H9 (cell line): ENCODE measurements at regions not wholly inside any gene's neighbourhood (a gene's known extent, or its start where the extent isn't known, plus 50 kb on each side); places are given as distances from the start of the nearest gene placed in this dataset.
A peak's percentile ranks its signal among the peaks of the same experiment; 100 is the strongest.

Experiments
- DNase-seq: peaks from one replicate; pipeline ENCODE4 v3.0.0-alpha.2; 2017
- H2AFZ ChIP-seq: one replicate; pipeline ENCODE4 v1.6.1; 2013; ENCODE audit warnings: mild to moderate bottlenecking, low read length, control low read depth, moderate library complexity
- H2AK5ac ChIP-seq: 2 replicates; pipeline ENCODE4 v1.6.1; 2013; ENCODE audit warnings: low read length, control low read depth, mixed read lengths; ENCODE audit not compliant: insufficient read length
- H2BK120ac ChIP-seq: one replicate; pipeline ENCODE4 v1.6.1; 2013; ENCODE audit warnings: low read depth, mild to moderate bottlenecking, low read length, control low read depth, inconsistent platforms; ENCODE audit not compliant: poor library complexity, severe bottlenecking
- H2BK12ac ChIP-seq: 2 replicates; pipeline ENCODE4 v1.6.1; 2013; ENCODE audit warnings: low read length, control low read depth, mixed read lengths, low read depth; ENCODE audit not compliant: insufficient read length
- H2BK15ac ChIP-seq: 2 replicates; pipeline ENCODE4 v1.6.1; 2013; ENCODE audit warnings: low read depth, low read length, control low read depth
- H2BK20ac ChIP-seq: one replicate; pipeline ENCODE4 v1.6.1; 2013; ENCODE audit warnings: low read depth, mild to moderate bottlenecking, low read length, control low read depth, inconsistent platforms; ENCODE audit not compliant: poor library complexity, severe bottlenecking
- H2BK5ac ChIP-seq: 2 replicates; pipeline ENCODE4 v1.6.1; 2013; ENCODE audit warnings: low read length, control low read depth, mixed read lengths; ENCODE audit not compliant: insufficient read length
- H3K14ac ChIP-seq: 2 replicates; pipeline ENCODE4 v1.6.1; 2013; ENCODE audit warnings: low read length, control low read depth; ENCODE audit not compliant: insufficient read depth
- H3K18ac ChIP-seq: 2 replicates; pipeline ENCODE4 v1.6.1; 2013; ENCODE audit warnings: low read depth, mild to moderate bottlenecking, mixed read lengths, low read length, control low read depth; ENCODE audit not compliant: insufficient read length
- H3K23ac ChIP-seq: 2 replicates; pipeline ENCODE4 v1.6.1; 2013; ENCODE audit warnings: low read length, control low read depth, mixed read lengths, low read depth; ENCODE audit not compliant: insufficient read length
- H3K23me2 ChIP-seq: 2 replicates; pipeline ENCODE4 v1.6.1; 2013; ENCODE audit warnings: low read depth, mild to moderate bottlenecking, mixed read lengths, low read length, control low read depth; ENCODE audit not compliant: insufficient read length, poor library complexity, severe bottlenecking
- H3K27ac ChIP-seq: 2 replicates; pipeline ENCODE4 v1.5.1; 2013; ENCODE audit warnings: low read length, control low read depth, mixed read lengths, low read depth; ENCODE audit not compliant: insufficient read length
- H3K27me3 ChIP-seq: 2 replicates; pipeline ENCODE4 v1.6.1; 2013; ENCODE audit warnings: low read length, control low read depth, inconsistent platforms; ENCODE audit not compliant: insufficient read depth
- H3K4ac ChIP-seq: 2 replicates; pipeline ENCODE4 v1.6.1; 2013; ENCODE audit warnings: low read depth, mild to moderate bottlenecking, control low read depth, inconsistent platforms, low read length, moderate library complexity
- H3K4me1 ChIP-seq: 2 replicates; pipeline ENCODE4 v1.6.1; 2013; ENCODE audit warnings: low read length, control low read depth, inconsistent platforms; ENCODE audit not compliant: insufficient read depth
- H3K4me2 ChIP-seq: 2 replicates; pipeline ENCODE4 v1.6.1; 2013; ENCODE audit warnings: low read length, control low read depth, mixed read lengths; ENCODE audit not compliant: insufficient read length, insufficient read depth
- H3K56ac ChIP-seq: 2 replicates; pipeline ENCODE4 v1.6.1; 2013; ENCODE audit warnings: low read depth, mild to moderate bottlenecking, mixed read lengths, low read length, control low read depth; ENCODE audit not compliant: insufficient read length
- H3K79me1 ChIP-seq: 2 replicates; pipeline ENCODE4 v1.6.1; 2013; ENCODE audit warnings: low read depth, mild to moderate bottlenecking, moderate library complexity, low read length, control low read depth, inconsistent platforms; ENCODE audit not compliant: insufficient read depth, poor library complexity, severe bottlenecking
- H3K79me2 ChIP-seq: 2 replicates; pipeline ENCODE4 v1.6.1; 2013; ENCODE audit warnings: low read length, control low read depth, inconsistent platforms; ENCODE audit not compliant: insufficient read depth
- H3K9ac ChIP-seq: 2 replicates; pipeline ENCODE4 v1.6.1; 2013; ENCODE audit warnings: low read length, control low read depth, mixed read lengths; ENCODE audit not compliant: insufficient read length; ENCODE audit errors: extremely low read depth
- H3K9me3 ChIP-seq: one replicate; pipeline ENCODE4 v1.6.1; 2013; ENCODE audit warnings: low read depth, low read length, inconsistent platforms; ENCODE audit not compliant: control insufficient read depth
- H3T11ph ChIP-seq: one replicate; pipeline ENCODE4 v1.6.1; 2013; ENCODE audit warnings: mild to moderate bottlenecking, low read length, control low read depth, inconsistent platforms
- H4K20me1 ChIP-seq: one replicate; pipeline ENCODE4 v1.6.1; 2013; ENCODE audit not compliant: control insufficient read depth, insufficient read length, insufficient read depth
- H4K5ac ChIP-seq: 2 replicates; pipeline ENCODE4 v1.6.1; 2013; ENCODE audit warnings: low read depth, mild to moderate bottlenecking, mixed read lengths, low read length, control low read depth; ENCODE audit not compliant: insufficient read length
- H4K8ac ChIP-seq: replicated peaks from 2 replicates; pipeline ENCODE4 v1.6.1; 2013; ENCODE audit warnings: low read length, control low read depth, mixed read lengths, low read depth; ENCODE audit not compliant: insufficient read length
- H4K91ac ChIP-seq: 2 replicates; pipeline ENCODE4 v1.6.1; 2013; ENCODE audit warnings: low read depth, mild to moderate bottlenecking, moderate library complexity, mixed read lengths, low read length, control low read depth; ENCODE audit not compliant: insufficient read length
- H3K27ac Mint-ChIP-seq, 3 experiments: 2 replicates in 2 of 3; 3 replicates in 1 of 3; pipeline ENCODE4 v1.8.0; 2020 to 2021; ENCODE audit warnings: mixed read lengths in 3 of 3, mild to moderate bottlenecking in 1 of 3, moderate library complexity in 1 of 3
- H3K27me3 Mint-ChIP-seq: 2 replicates; pipeline ENCODE4 v1.8.0; 2021; ENCODE audit warnings: low read depth, mild to moderate bottlenecking, moderate library complexity, mixed read lengths
- H3K36me3 Mint-ChIP-seq, 3 experiments: 2 replicates in 2 of 3; 3 replicates in 1 of 3; pipeline ENCODE4 v1.8.0; 2020 to 2021; ENCODE audit warnings: low read depth in 3 of 3, mixed read lengths in 3 of 3; ENCODE audit not compliant: insufficient read depth in 1 of 3
- H3K4me1 Mint-ChIP-seq, 2 experiments: 2 replicates each; pipeline ENCODE4 v1.8.0; 2020; ENCODE audit warnings: mixed read lengths in 2 of 2
- H3K4me3 Mint-ChIP-seq, 2 experiments: 2 replicates in 1 of 2; 3 replicates in 1 of 2; pipeline ENCODE4 v1.8.0; 2020 to 2021; ENCODE audit warnings: mild to moderate bottlenecking in 2 of 2, mixed read lengths in 2 of 2, moderate library complexity in 1 of 2
- H3K9me3 Mint-ChIP-seq, 2 experiments: 2 replicates in 1 of 2; 3 replicates in 1 of 2; pipeline ENCODE4 v1.8.0; 2020; ENCODE audit warnings: mild to moderate bottlenecking in 2 of 2, mixed read lengths in 2 of 2, moderate library complexity in 1 of 2
- CTCF ChIP-seq: fragments of 200-600 bp; sonication (generic); conservative IDR thresholded peaks from 3 replicates; pipeline ENCODE4 v1.8.0; 2021; ENCODE audit warnings: antibody characterized with exemption, mild to moderate bottlenecking
- WGBS: extraction: QIAGEN DNeasy Blood & Tissue Kit; methylation state at CpG from one replicate; pipeline ENCODE4 v1.1.7; 2013; ENCODE audit warnings: missing lambda C conversion rate, low lambda C conversion rate, mixed read lengths; ENCODE audit not compliant: insufficient read length; ENCODE audit errors: extremely low coverage; 5-methylcytosine and 5-hydroxymethylcytosine counted together

GRCh38 chr3:80771085-80771484 is 990.4 kb downstream of the GBE1 start:
- no peaks in the 10 kb centered on the region for H3K27me3 ChIP-seq
- no peak overlapping the region for H3K27ac ChIP-seq
- H2BK15ac ChIP-seq, result no peak overlapping the region
- H3K4me1 ChIP-seq, result no peaks in the 10 kb centered on the region
- H3K9me3 Mint-ChIP-seq, result no peaks in the 10 kb centered on the region; a peak in 2 of 5 replicates
- 0 out of 4 replicates have a peak, but pooled peaks cover 0 to 3% of the 10 kb centered on the region in 2 experiments for H3K4me1 Mint-ChIP-seq
- no peak overlapping the region for H4K5ac ChIP-seq
- peaks cover 0 to 2% (median 0%) of the 10 kb centered on the region in 3 experiments; a peak in 3 of 7 replicates for H3K36me3 Mint-ChIP-seq
- no peak overlapping the region for H2AK5ac ChIP-seq
- H3K4me3 Mint-ChIP-seq, result no peak overlapping the region
- no peak overlapping the region for H4K91ac ChIP-seq
- no peaks in the 10 kb centered on the region for H4K20me1 ChIP-seq
- no peak overlapping the region for H2BK120ac ChIP-seq
- H3K23ac ChIP-seq, result no peak overlapping the region
- H4K8ac ChIP-seq, result no peak overlapping the region
- no peaks in the 10 kb centered on the region for H3K9me3 ChIP-seq
- H3K23me2 ChIP-seq, result peaks cover 4% of the 10 kb centered on the region
- no peaks in the 10 kb centered on the region for H3K27me3 Mint-ChIP-seq
- H2BK12ac ChIP-seq, result no peak overlapping the region
- no peaks in the 10 kb centered on the region for H3K79me1 ChIP-seq
- no peak overlapping the region for H3T11ph ChIP-seq
- H2AFZ ChIP-seq, result peak overlapping the region; percentile 10
- H3K4me2 ChIP-seq, result no peak overlapping the region
- no peak overlapping the region for H3K18ac ChIP-seq
- no peak overlapping the region for H2BK20ac ChIP-seq
- no peak overlapping the region for H3K4ac ChIP-seq
- DNase-seq, result no peak
- H3K56ac ChIP-seq, result no peak overlapping the region
- TF ChIP-seq CTCF, result no peak
- H3K9ac ChIP-seq, result no peak overlapping the region
- no peak overlapping the region for H3K27ac Mint-ChIP-seq
- WGBS, result no CpG with 5 or more reads among the region's 7 CpGs
- H3K14ac ChIP-seq, result no peak overlapping the region
- H3K79me2 ChIP-seq, result no peaks in the 10 kb centered on the region
- H2BK5ac ChIP-seq, result no peak overlapping the region
